Keratinocyte (primary cell): ENCODE measurements at regions not wholly inside any gene's neighbourhood (a gene's known extent, or its start where the extent isn't known, plus 50 kb on each side); places are given as distances from the start of the nearest gene placed in this dataset.

Experiments used
- DNase-seq: peaks from one replicate; pipeline ENCODE4 v3.0.0-alpha.2; 2011; ENCODE audit warnings: low read depth, missing footprints, low spot score
- FAIRE-seq: peaks from 2 replicates; lab custom pipeline; 2011; peaks lifted over from hg19 to GRCh38; lab: Jason Lieb, UNC
- H2AFZ ChIP-seq: 2 replicates; pipeline ENCODE4 v1.6.0; 2012; ENCODE audit warnings: low read length, control low read depth, inconsistent platforms; ENCODE audit not compliant: control insufficient read depth
- H3K27ac ChIP-seq: 2 replicates; pipeline ENCODE4 v1.5.1; 2011; ENCODE audit warnings: low read length; ENCODE audit not compliant: control insufficient read depth, insufficient read depth
- H3K27me3 ChIP-seq: 3 replicates; pipeline ENCODE4 v1.6.0; 2011; ENCODE audit warnings: low read length; ENCODE audit not compliant: control insufficient read depth, insufficient read depth; ENCODE audit errors: extremely low read depth
- H3K36me3 ChIP-seq, 2 experiments: 2 replicates in 1 of 2; 3 replicates in 1 of 2; pipeline ENCODE4 v1.5.1; 2011; ENCODE audit warnings: low read length in 2 of 2, mild to moderate bottlenecking in 1 of 2; ENCODE audit not compliant: control insufficient read depth in 2 of 2, insufficient read depth in 2 of 2; ENCODE audit errors: extremely low read depth in 1 of 2
- H3K4me1 ChIP-seq: 3 replicates; pipeline ENCODE4 v1.5.1; 2011; ENCODE audit warnings: low read length; ENCODE audit not compliant: control insufficient read depth, insufficient read depth; ENCODE audit errors: extremely low read depth
- H3K4me2 ChIP-seq: 3 replicates; pipeline ENCODE4 v1.6.0; 2011; ENCODE audit warnings: low read depth, low read length; ENCODE audit not compliant: control insufficient read depth, insufficient read depth; ENCODE audit errors: extremely low read depth
- H3K4me3 ChIP-seq, 3 experiments: fragments of 200-600 bp in 1 of 3; sonication (generic) in 1 of 3; 2 replicates in 2 of 3; 3 replicates in 1 of 3; pipeline ENCODE4 v1.5.1; 2011 to 2016; ENCODE audit warnings: low read length in 3 of 3, mild to moderate bottlenecking in 3 of 3, control low read depth in 2 of 3, inconsistent platforms in 1 of 3, low read depth in 1 of 3, mixed read lengths in 1 of 3, mixed run types in 1 of 3, moderate library complexity in 1 of 3; ENCODE audit not compliant: control insufficient read depth in 2 of 3, insufficient read depth in 2 of 3; ENCODE audit errors: extremely low read depth in 1 of 3
- H3K79me2 ChIP-seq: 2 replicates; pipeline ENCODE4 v1.6.0; 2012; ENCODE audit warnings: low read length; ENCODE audit not compliant: control insufficient read depth, insufficient read depth
- H3K9ac ChIP-seq: 3 replicates; pipeline ENCODE4 v1.6.0; 2011; ENCODE audit warnings: low read length; ENCODE audit not compliant: control insufficient read depth, insufficient read depth; ENCODE audit errors: extremely low read depth
- H3K9me1 ChIP-seq: 3 replicates; pipeline ENCODE4 v1.6.0; 2011; ENCODE audit warnings: low read length; ENCODE audit not compliant: control insufficient read depth, insufficient read depth; ENCODE audit errors: extremely low read depth
- H3K9me3 ChIP-seq: 2 replicates; pipeline ENCODE4 v1.5.1; 2012; ENCODE audit warnings: low read depth, low read length; ENCODE audit not compliant: control insufficient read depth
- H4K20me1 ChIP-seq: 3 replicates; pipeline ENCODE4 v1.6.0; 2011; ENCODE audit warnings: low read length; ENCODE audit not compliant: control insufficient read depth, insufficient read depth; ENCODE audit errors: extremely low read depth
- EZH2 ChIP-seq: IDR thresholded peaks from one replicate; pipeline ENCODE4 v1.6.1; 2012; ENCODE audit warnings: inconsistent platforms, mild to moderate bottlenecking, low read length, moderate library complexity
- dilution Hi-C: fragments of 300-500 bp; cut with MboI; formaldehyde crosslinking; loops from one replicate; pipeline ENCODE4 v1.7.0; 2020; ENCODE audit warnings: low sequenced_read_pairs; ENCODE audit not compliant: extremely low pct_ligation_motif_present
- TF ChIP-seq, protein P1 (sequence below), 3 experiments: IDR thresholded peaks in 1 of 3; conservative IDR thresholded peaks in 1 of 3; optimal IDR thresholded peaks in 1 of 3; 2 replicates in 2 of 3; 3 replicates in 1 of 3; pipeline versions ENCODE3 to v1.5.1; 2011; ENCODE audit warnings: low read length in 3 of 3, mild to moderate bottlenecking in 3 of 3, moderate library complexity in 2 of 3, control low read depth in 1 of 3, inconsistent platforms in 1 of 3; ENCODE audit not compliant: insufficient read depth in 2 of 3; ENCODE audit errors: extremely low read depth in 1 of 3

DNA sequence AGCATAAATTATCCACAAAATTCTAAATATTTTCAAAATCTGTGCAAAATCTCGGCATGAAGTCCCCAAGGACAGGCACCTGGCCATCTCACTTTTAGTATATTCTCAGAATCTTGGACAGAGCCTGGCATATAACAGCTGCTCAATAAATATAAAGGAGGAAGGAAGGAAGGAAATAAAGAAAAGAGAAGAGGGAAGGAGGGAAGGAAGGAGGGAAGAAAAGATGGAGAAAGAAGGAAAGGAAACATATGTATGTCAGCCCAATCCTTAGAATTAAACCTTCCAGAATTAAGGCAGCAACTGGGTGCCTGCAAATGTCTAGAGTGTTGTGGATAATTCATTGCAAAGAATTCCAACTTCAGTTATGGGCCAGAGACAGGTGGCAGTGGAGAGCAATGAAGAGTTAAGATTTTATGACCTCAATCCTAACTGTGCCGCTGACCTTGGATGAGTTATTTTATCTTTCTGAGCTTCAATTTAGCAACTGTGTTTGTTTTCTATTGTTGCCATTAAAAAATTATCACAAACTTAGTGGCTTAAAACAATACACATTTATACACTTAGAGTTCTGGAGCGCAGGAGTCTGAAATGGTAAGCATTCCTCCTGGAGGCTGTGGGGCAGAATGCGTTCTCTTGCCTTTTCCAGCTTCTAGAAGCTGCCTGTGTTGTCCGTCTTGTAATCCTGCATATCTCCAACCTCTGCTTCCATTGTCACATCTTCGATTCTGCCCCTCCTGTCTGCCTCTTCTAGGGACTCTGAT lies 200.9 kb upstream of the MSX2 start:
- H3K27ac ChIP-seq = no peak overlapping the region
- H3K4me3 ChIP-seq = no peak overlapping the region
- H3K79me2 ChIP-seq = no peaks in the 10 kb centered on the region
- TF ChIP-seq EZH2 = no peak
- TF ChIP-seq, protein P1, sequence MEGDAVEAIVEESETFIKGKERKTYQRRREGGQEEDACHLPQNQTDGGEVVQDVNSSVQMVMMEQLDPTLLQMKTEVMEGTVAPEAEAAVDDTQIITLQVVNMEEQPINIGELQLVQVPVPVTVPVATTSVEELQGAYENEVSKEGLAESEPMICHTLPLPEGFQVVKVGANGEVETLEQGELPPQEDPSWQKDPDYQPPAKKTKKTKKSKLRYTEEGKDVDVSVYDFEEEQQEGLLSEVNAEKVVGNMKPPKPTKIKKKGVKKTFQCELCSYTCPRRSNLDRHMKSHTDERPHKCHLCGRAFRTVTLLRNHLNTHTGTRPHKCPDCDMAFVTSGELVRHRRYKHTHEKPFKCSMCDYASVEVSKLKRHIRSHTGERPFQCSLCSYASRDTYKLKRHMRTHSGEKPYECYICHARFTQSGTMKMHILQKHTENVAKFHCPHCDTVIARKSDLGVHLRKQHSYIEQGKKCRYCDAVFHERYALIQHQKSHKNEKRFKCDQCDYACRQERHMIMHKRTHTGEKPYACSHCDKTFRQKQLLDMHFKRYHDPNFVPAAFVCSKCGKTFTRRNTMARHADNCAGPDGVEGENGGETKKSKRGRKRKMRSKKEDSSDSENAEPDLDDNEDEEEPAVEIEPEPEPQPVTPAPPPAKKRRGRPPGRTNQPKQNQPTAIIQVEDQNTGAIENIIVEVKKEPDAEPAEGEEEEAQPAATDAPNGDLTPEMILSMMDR (optimal IDR thresholded peaks at IDR 0.05 in 1 of 3, IDR thresholded peaks at IDR 0.05 in 1 of 3, conservative IDR thresholded peaks at IDR 0.05 in 1 of 3; ENCODE audit: extremely low read depth in 1 of 3, insufficient read depth in 2 of 3, low read length in 3 of 3) = peak in 2 of 3 experiments; percentile 24 to 30
- dilution Hi-C loops = no loop called here
- H3K27me3 ChIP-seq = no peaks in the 10 kb centered on the region
- DNase-seq (no peak), FAIRE-seq (no peak)
- H2AFZ ChIP-seq = no peak overlapping the region
- H4K20me1 ChIP-seq = no peaks in the 10 kb centered on the region
- H3K36me3 ChIP-seq = no peaks in the 10 kb centered on the region
- no peaks in the 10 kb centered on the region for H3K4me1 ChIP-seq
- H3K9me3 ChIP-seq = no peaks in the 10 kb centered on the region
- H3K9me1 ChIP-seq = no peaks in the 10 kb centered on the region
- H3K9ac ChIP-seq = no peak overlapping the region
- H3K4me2 ChIP-seq = no peak overlapping the region

- Histone ChIP-seq H3K9me1 (no peaks in the 10 kb centered on the region), H4K20me1 (no peaks in the 10 kb centered on the region), H3K27me3 (no peaks in the 10 kb centered on the region), H3K36me3 (no peaks in the 10 kb centered on the region), H3K4me1 (peaks cover 1% of the 10 kb centered on the region), H3K9ac (no peak overlapping the region), H3K4me3 (no peak overlapping the region), H2AFZ (no peak overlapping the region), H3K27ac (no peak overlapping the region), H3K79me2 (no peaks in the 10 kb centered on the region), H3K4me2 (no peak overlapping the region), H3K9me3 (no peaks in the 10 kb centered on the region)
- TF ChIP-seq, protein P1 (optimal IDR thresholded peaks at IDR 0.05 in 1 of 3, IDR thresholded peaks at IDR 0.05 in 1 of 3, conservative IDR thresholded peaks at IDR 0.05 in 1 of 3; ENCODE audit: extremely low read depth in 1 of 3, insufficient read depth in 2 of 3, low read length in 3 of 3) = no peak
- no peak for TF ChIP-seq EZH2
- no peak for FAIRE-seq
- DNase-seq = no peak
- dilution Hi-C loops = no loop called here
These were observed 200.0 kb upstream of the MSX2 start for GRCh38 chr5:174524351-174524750.
